GM10266 (cell line): ENCODE measurements at regions not wholly inside any gene's neighbourhood (a gene's known extent, or its start where the extent isn't known, plus 50 kb on each side); places are given as distances from the start of the nearest gene placed in this dataset.

Experiments used
- DNase-seq: peaks from one replicate; pipeline ENCODE4 v3.0.0; 2012; ENCODE audit errors: extremely low spot score
- TF ChIP-seq, protein P1 (sequence below): IDR thresholded peaks from 2 replicates; pipeline ENCODE4 v1.5.1; 2012; ENCODE audit warnings: mild to moderate bottlenecking, low read depth; ENCODE audit not compliant: control insufficient read depth, insufficient read depth; ENCODE audit errors: missing control alignments

GRCh38 chr7:45988405-45989057, 67.5 kb upstream of the IGFBP3 start:
- TF ChIP-seq, protein P1, sequence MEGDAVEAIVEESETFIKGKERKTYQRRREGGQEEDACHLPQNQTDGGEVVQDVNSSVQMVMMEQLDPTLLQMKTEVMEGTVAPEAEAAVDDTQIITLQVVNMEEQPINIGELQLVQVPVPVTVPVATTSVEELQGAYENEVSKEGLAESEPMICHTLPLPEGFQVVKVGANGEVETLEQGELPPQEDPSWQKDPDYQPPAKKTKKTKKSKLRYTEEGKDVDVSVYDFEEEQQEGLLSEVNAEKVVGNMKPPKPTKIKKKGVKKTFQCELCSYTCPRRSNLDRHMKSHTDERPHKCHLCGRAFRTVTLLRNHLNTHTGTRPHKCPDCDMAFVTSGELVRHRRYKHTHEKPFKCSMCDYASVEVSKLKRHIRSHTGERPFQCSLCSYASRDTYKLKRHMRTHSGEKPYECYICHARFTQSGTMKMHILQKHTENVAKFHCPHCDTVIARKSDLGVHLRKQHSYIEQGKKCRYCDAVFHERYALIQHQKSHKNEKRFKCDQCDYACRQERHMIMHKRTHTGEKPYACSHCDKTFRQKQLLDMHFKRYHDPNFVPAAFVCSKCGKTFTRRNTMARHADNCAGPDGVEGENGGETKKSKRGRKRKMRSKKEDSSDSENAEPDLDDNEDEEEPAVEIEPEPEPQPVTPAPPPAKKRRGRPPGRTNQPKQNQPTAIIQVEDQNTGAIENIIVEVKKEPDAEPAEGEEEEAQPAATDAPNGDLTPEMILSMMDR, result no peak
- DNase-seq, result no peak

- DNase-seq, result no peak
- TF ChIP-seq, protein P1, result no peak
Measured at GRCh38 chr7:45987521-45988290, 66.6 kb upstream of the IGFBP3 start.

DNA sequence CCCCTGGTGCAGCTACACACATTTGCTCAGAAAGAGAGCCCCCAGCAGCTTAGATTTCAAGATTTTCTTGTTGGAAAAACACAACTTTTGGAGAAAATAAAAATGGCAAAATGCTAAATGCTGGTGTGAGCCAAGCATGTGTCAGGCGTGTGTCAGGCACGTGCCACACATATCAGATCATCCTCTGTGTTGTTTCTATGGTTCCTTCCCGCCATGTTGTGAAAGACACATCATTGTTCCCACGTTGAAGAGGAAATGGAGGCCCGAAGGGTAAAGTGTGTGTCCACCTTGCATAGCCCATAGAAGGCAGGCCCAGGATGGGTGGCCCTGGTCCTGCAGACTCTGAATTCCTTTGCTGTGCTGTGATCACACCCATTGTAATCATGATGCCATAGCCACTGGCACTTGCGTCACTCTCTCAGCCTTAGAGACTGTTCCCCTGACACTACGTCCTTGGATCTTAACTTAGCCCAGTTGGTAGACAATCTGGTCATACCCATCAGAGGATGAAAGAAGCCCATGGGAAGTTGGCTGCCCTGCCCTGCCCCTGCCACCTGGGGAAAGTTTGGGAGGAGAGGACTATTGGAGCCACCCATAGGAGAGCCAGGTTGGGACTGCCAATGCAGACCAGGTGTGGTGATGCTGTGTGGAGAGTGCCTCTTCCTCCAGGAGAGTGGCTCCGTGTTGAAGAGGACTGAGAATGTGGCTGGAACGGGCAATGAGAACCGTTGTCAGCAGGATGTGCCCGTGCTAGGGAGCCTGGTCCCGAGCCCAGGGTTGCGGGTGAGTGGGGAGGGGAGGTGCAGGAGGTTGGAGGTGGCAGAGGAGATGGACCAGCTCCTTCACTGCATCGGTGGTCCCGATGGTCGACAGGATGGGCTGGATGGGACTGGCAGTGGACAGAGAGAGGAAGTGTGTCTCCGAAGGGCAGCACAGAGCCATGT, 65.6 kb upstream of the IGFBP3 start:
- DNase-seq, result no peak
- TF ChIP-seq, protein P1, result no peak

- DNase-seq, result no peak
- TF ChIP-seq, protein P1, result no peak
Measured at GRCh38 chr7:45985902-45986301, 64.8 kb upstream of the IGFBP3 start.

DNA sequence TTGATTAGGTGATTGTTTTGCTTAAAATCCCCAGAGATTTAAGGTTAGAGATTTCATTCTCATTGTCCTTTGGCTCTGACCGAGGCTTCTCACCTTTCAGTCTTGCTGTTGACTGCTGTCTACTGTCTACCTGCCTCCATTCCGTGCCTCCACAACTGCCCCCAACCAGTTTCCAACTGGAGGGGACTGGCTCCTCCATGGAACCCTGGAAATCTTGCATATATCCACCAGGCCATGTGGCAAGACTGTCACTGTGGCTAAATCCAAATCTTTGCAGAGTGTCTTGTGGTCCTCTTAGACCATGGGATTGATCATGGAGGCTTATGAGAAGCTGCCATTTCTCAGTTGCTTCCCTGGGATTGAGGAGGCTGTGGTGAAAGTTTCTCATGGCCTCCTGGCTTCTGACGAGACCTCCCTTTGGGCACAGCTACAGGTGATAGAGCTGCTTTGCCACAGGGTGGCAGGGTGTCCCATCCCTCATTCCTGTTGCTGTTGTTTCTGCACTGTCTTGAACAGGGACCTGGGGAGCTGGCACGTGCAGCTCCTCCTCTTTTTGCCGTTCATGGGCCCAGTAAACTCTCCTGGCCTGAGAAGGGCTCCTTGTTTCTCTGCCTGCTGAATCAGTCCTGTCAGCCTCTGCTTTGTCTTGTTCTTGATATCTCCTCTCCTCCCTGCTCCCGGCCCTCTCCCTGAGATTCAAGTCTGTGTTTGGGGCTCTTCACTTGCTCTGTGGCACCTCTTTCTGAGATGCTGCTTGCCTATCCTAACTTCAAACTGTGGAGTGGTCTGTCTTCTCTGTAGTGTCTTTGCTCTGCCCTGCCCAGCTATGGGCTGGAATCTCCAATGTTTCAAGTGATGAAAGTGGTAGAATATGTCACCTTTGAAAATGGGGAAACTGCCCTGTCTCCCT, 63.6 kb upstream of the IGFBP3 start:
- DNase-seq, result no peak

DNA sequence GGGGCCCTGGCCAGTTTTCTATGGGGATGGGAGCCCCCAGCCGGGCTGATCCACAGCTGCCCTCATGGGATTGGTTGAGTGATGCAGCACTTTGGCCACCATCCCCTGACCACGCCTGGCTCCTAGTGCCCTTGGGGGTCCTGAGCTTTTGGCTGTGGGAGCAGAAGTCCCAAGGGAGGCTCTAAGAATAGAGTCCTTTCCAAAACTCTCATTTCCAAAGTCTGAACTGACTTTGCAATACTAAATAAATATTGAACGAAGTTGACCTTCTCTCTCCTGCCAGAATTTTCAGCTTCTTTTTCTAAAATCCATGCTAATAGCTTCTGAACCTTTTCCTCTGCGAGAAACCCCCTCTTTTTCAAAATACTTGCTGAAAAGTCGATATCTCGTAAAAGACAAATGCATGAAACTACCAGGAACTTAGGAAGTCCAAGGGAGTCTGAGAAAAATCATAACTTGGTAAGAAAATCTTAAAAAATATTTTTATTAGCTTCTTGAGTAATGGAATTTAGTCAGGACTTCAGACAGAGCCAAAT, 62.7 kb upstream of the IGFBP3 start:
- no peak for DNase-seq

More for the DNA sequence above, 63.6 kb upstream of the IGFBP3 start:
- TF ChIP-seq, protein P1, result no peak

More for the DNA sequence above, 62.7 kb upstream of the IGFBP3 start:
- TF ChIP-seq, protein P1, result no peak
